ENCODE measurements at regions not wholly inside any gene's neighbourhood (a gene's known extent, or its start where the extent isn't known, plus 50 kb on each side); places are given as distances from the start of the nearest gene placed in this dataset.
A peak's percentile ranks its signal among the peaks of the same experiment; 100 is the strongest.

- Histone ChIP-seq H3K27me3 (replicated peaks; ENCODE audit: control insufficient read depth, insufficient read depth, low read length) (no peaks in the 10 kb centered on the region), H3K4me3 (replicated peaks; ENCODE audit: low read depth, low read length) (no peak overlapping the region), H3K36me3 (ENCODE audit: control insufficient read depth, insufficient read depth, low read length) (no peaks in the 10 kb centered on the region)
- no peak for TF ChIP-seq CTCF (IDR thresholded peaks at IDR 0.05; ENCODE audit: insufficient read depth, low read length, poor library complexity, severe bottlenecking)
- no peak for DNase-seq (ENCODE audit: extremely low read depth, insufficient read length)
Observed at GRCh38 chr14:86052868-86053267, 522.9 kb downstream of the FLRT2 start.

- H3K4me3 ChIP-seq (replicated peaks; ENCODE audit: low read depth, low read length): no peak overlapping the region
- no peaks in the 10 kb centered on the region for H3K36me3 ChIP-seq (ENCODE audit: control insufficient read depth, insufficient read depth, low read length)
- DNase-seq (ENCODE audit: extremely low read depth, insufficient read length): no peak
- no peak for TF ChIP-seq CTCF (IDR thresholded peaks at IDR 0.05; ENCODE audit: insufficient read depth, low read length, poor library complexity, severe bottlenecking)
- no peaks in the 10 kb centered on the region for H3K27me3 ChIP-seq (replicated peaks; ENCODE audit: control insufficient read depth, insufficient read depth, low read length)
Observed at GRCh38 chr14:86050757-86051156, 520.8 kb downstream of the FLRT2 start.

GRCh38 chr14:86050072-86050683, 520.2 kb downstream of the FLRT2 start:
- no peaks in the 10 kb centered on the region for H3K27me3 ChIP-seq (replicated peaks; ENCODE audit: control insufficient read depth, insufficient read depth, low read length)
- TF ChIP-seq CTCF (IDR thresholded peaks at IDR 0.05; ENCODE audit: insufficient read depth, low read length, poor library complexity, severe bottlenecking): no peak
- H3K4me3 ChIP-seq (replicated peaks; ENCODE audit: low read depth, low read length): no peak overlapping the region
- DNase-seq (ENCODE audit: extremely low read depth, insufficient read length): no peak
- H3K36me3 ChIP-seq (ENCODE audit: control insufficient read depth, insufficient read depth, low read length): no peaks in the 10 kb centered on the region

GRCh38 chr14:86039176-86039575, 509.2 kb downstream of the FLRT2 start:
- Histone ChIP-seq H3K36me3 (ENCODE audit: control insufficient read depth, insufficient read depth, low read length) (no peaks in the 10 kb centered on the region), H3K27me3 (replicated peaks; ENCODE audit: control insufficient read depth, insufficient read depth, low read length) (no peaks in the 10 kb centered on the region), H3K4me3 (replicated peaks; ENCODE audit: low read depth, low read length) (no peak overlapping the region)
- DNase-seq (ENCODE audit: extremely low read depth, insufficient read length): no peak
- TF ChIP-seq CTCF (IDR thresholded peaks at IDR 0.05; ENCODE audit: insufficient read depth, low read length, poor library complexity, severe bottlenecking): no peak

GRCh38 chr14:86038387-86039042, 508.6 kb downstream of the FLRT2 start:
- Histone ChIP-seq H3K36me3 (ENCODE audit: control insufficient read depth, insufficient read depth, low read length) (no peaks in the 10 kb centered on the region), H3K27me3 (replicated peaks; ENCODE audit: control insufficient read depth, insufficient read depth, low read length) (no peaks in the 10 kb centered on the region), H3K4me3 (replicated peaks; ENCODE audit: low read depth, low read length) (no peak overlapping the region)
- peak; percentile 70 for TF ChIP-seq CTCF (IDR thresholded peaks at IDR 0.05; ENCODE audit: insufficient read depth, low read length, poor library complexity, severe bottlenecking)
- DNase-seq (ENCODE audit: extremely low read depth, insufficient read length): no peak
